Progenitor cell of endocrine pancreas (in vitro differentiated cells): ENCODE measurements at regions not wholly inside any gene's neighbourhood (a gene's known extent, or its start where the extent isn't known, plus 50 kb on each side); places are given as distances from the start of the nearest gene placed in this dataset.

Experiments
- DNase-seq: peaks from one replicate; pipeline ENCODE4 v3.0.0; 2021; ENCODE audit warnings: low spot score; ENCODE audit not compliant: unreplicated experiment
- H3K27ac Mint-ChIP-seq: 2 replicates; pipeline ENCODE4 v1.8.0; 2021; ENCODE audit warnings: mild to moderate bottlenecking, moderate library complexity, mixed read lengths
- H3K27me3 Mint-ChIP-seq: 2 replicates; pipeline ENCODE4 v1.8.0; 2021; ENCODE audit warnings: mixed read lengths
- H3K36me3 Mint-ChIP-seq: 2 replicates; pipeline ENCODE4 v1.8.0; 2022; ENCODE audit warnings: mixed read lengths; ENCODE audit not compliant: insufficient read depth
- H3K4me1 Mint-ChIP-seq: 2 replicates; pipeline ENCODE4 v1.8.0; 2021; ENCODE audit warnings: low read depth, mixed read lengths
- H3K4me3 Mint-ChIP-seq: 2 replicates; pipeline ENCODE4 v1.8.0; 2021; ENCODE audit warnings: low read depth, mild to moderate bottlenecking, moderate library complexity, mixed read lengths
- H3K9me3 Mint-ChIP-seq: 2 replicates; pipeline ENCODE4 v1.8.0; 2021; ENCODE audit warnings: low read depth, mixed read lengths
- CTCF ChIP-seq: fragments of 200-600 bp; sonication (generic); IDR thresholded peaks from one replicate; pipeline ENCODE4 v1.5.0; 2021; ENCODE audit warnings: antibody characterized with exemption, mild to moderate bottlenecking; ENCODE audit not compliant: unreplicated experiment

GRCh38 chr6:147756891-147757290 is 248.4 kb downstream of the SAMD5 start:
- peaks cover 2% of the 10 kb centered on the region for H3K36me3 Mint-ChIP-seq

GRCh38 chr6:147757291-147757690 is 248.8 kb downstream of the SAMD5 start:
- H3K4me1 Mint-ChIP-seq, result peaks cover 9% of the 10 kb centered on the region
- no peaks in the 10 kb centered on the region for H3K27me3 Mint-ChIP-seq
- H3K4me3 Mint-ChIP-seq, result no peak overlapping the region
- peaks cover 9% of the 10 kb centered on the region for H3K9me3 Mint-ChIP-seq
- no peak for TF ChIP-seq CTCF
- no peak overlapping the region for H3K27ac Mint-ChIP-seq
- H3K36me3 Mint-ChIP-seq, result peaks cover 2% of the 10 kb centered on the region
- DNase-seq, result no peak

More at GRCh38 chr6:147756891-147757290, 248.4 kb downstream of the SAMD5 start:
- no peak overlapping the region for H3K27ac Mint-ChIP-seq
- no peak overlapping the region for H3K4me3 Mint-ChIP-seq
- TF ChIP-seq CTCF, result no peak
- H3K4me1 Mint-ChIP-seq, result peaks cover 9% of the 10 kb centered on the region
- peaks cover 9% of the 10 kb centered on the region for H3K9me3 Mint-ChIP-seq
- no peaks in the 10 kb centered on the region for H3K27me3 Mint-ChIP-seq
- DNase-seq, result no peak

GRCh38 chr6:147758303-147758702 is 249.8 kb downstream of the SAMD5 start:
- H3K9me3 Mint-ChIP-seq, result peaks cover 9% of the 10 kb centered on the region
- H3K4me3 Mint-ChIP-seq, result no peak overlapping the region
- peaks cover 2% of the 10 kb centered on the region for H3K36me3 Mint-ChIP-seq
- no peaks in the 10 kb centered on the region for H3K27me3 Mint-ChIP-seq
- no peak overlapping the region for H3K27ac Mint-ChIP-seq
- no peak for TF ChIP-seq CTCF
- peaks cover 2% of the 10 kb centered on the region for H3K4me1 Mint-ChIP-seq
- no peak for DNase-seq

GRCh38 chr6:147759093-147759492 is 250.6 kb downstream of the SAMD5 start:
- peaks cover 9% of the 10 kb centered on the region for H3K9me3 Mint-ChIP-seq
- H3K4me3 Mint-ChIP-seq, result no peak overlapping the region
- TF ChIP-seq CTCF, result no peak
- H3K4me1 Mint-ChIP-seq, result no peaks in the 10 kb centered on the region
- no peak for DNase-seq
- H3K36me3 Mint-ChIP-seq, result peaks cover 2% of the 10 kb centered on the region
- H3K27ac Mint-ChIP-seq, result no peak overlapping the region
- no peaks in the 10 kb centered on the region for H3K27me3 Mint-ChIP-seq

- no peak for DNase-seq
- TF ChIP-seq CTCF, result no peak
- H3K9me3 Mint-ChIP-seq, result peaks cover 7% of the 10 kb centered on the region
- H3K27ac Mint-ChIP-seq, result no peak overlapping the region
- H3K4me3 Mint-ChIP-seq, result no peak overlapping the region
- peaks cover 2% of the 10 kb centered on the region for H3K36me3 Mint-ChIP-seq
- no peaks in the 10 kb centered on the region for H3K27me3 Mint-ChIP-seq
- no peaks in the 10 kb centered on the region for H3K4me1 Mint-ChIP-seq
Measured at GRCh38 chr6:147759536-147759935, 251.0 kb downstream of the SAMD5 start.
